MV-4-11 (cell line): ENCODE measurements at regions not wholly inside any gene's neighbourhood (a gene's known extent, or its start where the extent isn't known, plus 50 kb on each side); places are given as distances from the start of the nearest gene placed in this dataset.
"Not testable (repeated sequence)": the region's sequence is repeated elsewhere in the genome, so short reads cannot be mapped to it uniquely, and the experiment has no call there.

Experiments used
- DNase-seq: peaks from one replicate; lab custom pipeline; 2025; lab: John Stamatoyannopoulos, UW

GRCh38 chr3:86554383-86554782 lies 436.6 kb downstream of the VGLL3 start:
- no peak for DNase-seq

- DNase-seq, result no peak
Observed at GRCh38 chr3:86547692-86548091, 443.3 kb downstream of the VGLL3 start.

- DNase-seq, result no peak
Observed at GRCh38 chr3:86537171-86537570, 453.8 kb downstream of the VGLL3 start.

- no peak for DNase-seq
Observed at GRCh38 chr3:86519819-86520218, 471.1 kb downstream of the VGLL3 start.

GRCh38 chr3:86481636-86482035 lies 509.3 kb downstream of the VGLL3 start:
- no peak for DNase-seq

- no peak for DNase-seq
Observed at GRCh38 chr3:86481031-86481430, 509.9 kb downstream of the VGLL3 start.

- DNase-seq, result no peak
Observed at GRCh38 chr3:86464180-86464579, 526.8 kb downstream of the VGLL3 start.

- no peak for DNase-seq
Observed at GRCh38 chr3:86451749-86452148, 539.2 kb downstream of the VGLL3 start.

- DNase-seq, result no peak
Observed at GRCh38 chr3:86438544-86438943, 552.4 kb downstream of the VGLL3 start.

GRCh38 chr3:86427343-86427742 lies 563.6 kb downstream of the VGLL3 start:
- DNase-seq, result no peak

GRCh38 chr3:86420990-86421739 lies 569.8 kb downstream of the VGLL3 start:
- DNase-seq, result no peak

GRCh38 chr3:86418861-86419260 lies 572.1 kb downstream of the VGLL3 start:
- no peak for DNase-seq

- DNase-seq, result peak; percentile 13
Observed at GRCh38 chr3:86416334-86416733, 574.6 kb downstream of the VGLL3 start.

- no peak for DNase-seq
Observed at GRCh38 chr3:86413645-86414044, 577.3 kb downstream of the VGLL3 start.

- DNase-seq, result no peak
Observed at GRCh38 chr3:86410587-86410986, 580.4 kb downstream of the VGLL3 start.

- DNase-seq, result not testable (repeated sequence)
Observed at GRCh38 chr3:86389759-86390158, 601.2 kb downstream of the VGLL3 start.

GRCh38 chr3:86388820-86389219 lies 602.1 kb downstream of the VGLL3 start:
- no peak for DNase-seq

- no peak for DNase-seq
Observed at GRCh38 chr3:86382556-86382955, 608.4 kb downstream of the VGLL3 start.

- DNase-seq, result no peak
Observed at GRCh38 chr3:86381247-86381646, 609.7 kb downstream of the VGLL3 start.

- DNase-seq, result no peak
Observed at GRCh38 chr3:86379280-86379679, 611.7 kb downstream of the VGLL3 start.

GRCh38 chr3:86378829-86379228 lies 612.1 kb downstream of the VGLL3 start:
- no peak for DNase-seq

- not testable (repeated sequence) for DNase-seq
Observed at GRCh38 chr3:86335566-86335965, 655.4 kb downstream of the VGLL3 start.

- no peak for DNase-seq
Observed at GRCh38 chr3:86333636-86334035, 657.3 kb downstream of the VGLL3 start.

- no peak for DNase-seq
Observed at GRCh38 chr3:86303935-86304334, 687.0 kb downstream of the VGLL3 start.
